Fibroblast of lung (primary cell): ENCODE measurements at regions not wholly inside any gene's neighbourhood (a gene's known extent, or its start where the extent isn't known, plus 50 kb on each side); places are given as distances from the start of the nearest gene placed in this dataset.

Experiments
- CTCF ChIP-seq, 2 donors: IDR thresholded peaks in 1 of 2; conservative IDR thresholded peaks in 1 of 2; 1 replicate in 1 of 2; 2 replicates in 1 of 2; pipeline ENCODE4 v1.5.1; 2011 to 2012; ENCODE audit warnings: low read length in 2 of 2, control low read depth in 1 of 2, inconsistent platforms in 1 of 2, low read depth in 1 of 2, mild to moderate bottlenecking in 1 of 2
- EZH2 ChIP-seq: IDR thresholded peaks from 2 replicates; pipeline ENCODE4 v1.5.1; 2012; ENCODE audit warnings: low read length, control low read depth, mild to moderate bottlenecking; ENCODE audit errors: missing control alignments

GRCh38 chr2:180416627-180417026 is 409.5 kb upstream of the CWC22 start:
- TF ChIP-seq CTCF (conservative IDR thresholded peaks at IDR 0.05 in 1 of 2, IDR thresholded peaks at IDR 0.05 in 1 of 2; ENCODE audit: low read depth in 1 of 2, low read length in 2 of 2) (no peak), EZH2 (no peak)
